ENCODE measurements at regions not wholly inside any gene's neighbourhood (a gene's known extent, or its start where the extent isn't known, plus 50 kb on each side); places are given as distances from the start of the nearest gene placed in this dataset.

DNA sequence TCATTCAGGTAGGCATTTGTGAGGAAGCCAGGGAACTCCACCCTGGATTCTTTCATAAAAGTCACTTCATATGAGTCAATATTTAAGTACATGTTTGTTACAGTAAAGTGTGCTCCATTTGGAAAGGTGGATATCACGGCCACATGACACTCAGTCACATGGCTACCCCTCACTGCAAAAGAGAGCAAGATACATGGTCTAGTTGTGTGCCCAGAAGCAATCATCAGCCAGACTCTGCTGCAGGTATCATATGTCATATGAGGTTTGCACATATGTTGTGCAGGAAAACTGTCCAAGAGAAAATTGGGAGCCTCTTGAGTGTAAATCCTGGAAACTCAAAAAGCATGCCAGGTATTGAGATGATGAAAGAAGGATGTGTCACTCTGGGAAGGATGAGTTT lies 55.0 kb upstream of the NMNAT3 start:
- DNase-seq (ENCODE audit: low read depth), result no peak

DNA sequence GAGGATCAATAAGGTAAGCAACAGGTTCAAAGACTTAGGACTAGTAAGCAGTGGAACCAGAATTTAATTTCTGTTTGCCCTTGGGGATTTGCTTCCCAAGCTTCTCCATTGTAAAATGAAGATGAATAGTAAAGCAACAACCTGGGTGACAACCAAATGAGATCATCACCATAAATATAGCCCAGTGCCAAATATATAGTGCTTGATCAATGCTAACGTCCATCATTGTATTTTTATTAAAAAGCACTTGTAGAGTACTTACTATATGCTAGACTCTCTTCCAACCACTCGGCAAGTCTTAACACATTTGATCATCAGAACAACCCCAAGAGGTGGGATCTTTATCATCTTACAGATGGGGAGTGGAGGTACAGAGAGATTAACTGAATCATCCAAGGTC lies 51.5 kb upstream of the NMNAT3 start:
- DNase-seq (ENCODE audit: low read depth), result no peak

DNA sequence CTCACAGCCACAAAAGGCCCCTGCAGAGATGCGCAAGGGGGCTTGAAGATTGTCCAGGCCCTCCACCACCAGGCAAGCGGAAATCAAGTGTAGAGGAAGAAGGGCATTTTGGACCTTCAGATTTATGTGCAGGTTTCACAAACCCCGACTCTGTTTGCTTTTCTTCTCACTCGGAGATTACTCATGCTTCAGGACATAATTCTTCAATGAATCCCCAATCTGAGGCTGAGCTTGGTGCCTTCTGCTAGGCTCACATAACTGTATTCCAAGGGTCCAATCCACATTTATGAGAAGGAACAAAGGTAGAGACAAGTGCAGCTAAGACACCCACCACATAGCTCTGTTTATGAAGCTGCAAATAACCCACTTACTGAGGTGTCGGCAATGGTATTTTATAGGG lies 50.6 kb upstream of the NMNAT3 start:
- no peak for DNase-seq (ENCODE audit: low read depth)
